ENCODE measurements at regions not wholly inside any gene's neighbourhood (a gene's known extent, or its start where the extent isn't known, plus 50 kb on each side); places are given as distances from the start of the nearest gene placed in this dataset.

GRCh38 chr15:61489571-61489970, 260.5 kb upstream of the RORA start:
- ATAC-seq (ENCODE audit: low FRiP score), result no peak
- no peak for TF ChIP-seq CTCF (IDR thresholded peaks at IDR 0.05)
- no peak for DNase-seq (ENCODE audit: low spot score)

GRCh38 chr15:61483599-61483998, 254.5 kb upstream of the RORA start:
- no peak for ATAC-seq (ENCODE audit: low FRiP score)
- no peak for DNase-seq (ENCODE audit: low spot score)
- no peak for TF ChIP-seq CTCF (IDR thresholded peaks at IDR 0.05)

GRCh38 chr15:61481886-61482285, 252.8 kb upstream of the RORA start:
- ATAC-seq (ENCODE audit: low FRiP score) (no peak), DNase-seq (ENCODE audit: low spot score) (no peak)
- TF ChIP-seq CTCF (IDR thresholded peaks at IDR 0.05), result no peak

- DNase-seq (ENCODE audit: low spot score) (no peak), ATAC-seq (ENCODE audit: low FRiP score) (no peak)
- no peak for TF ChIP-seq CTCF (IDR thresholded peaks at IDR 0.05)
Observed at GRCh38 chr15:61480863-61481262, 251.8 kb upstream of the RORA start.

GRCh38 chr15:61480295-61480694, 251.2 kb upstream of the RORA start:
- no peak for DNase-seq (ENCODE audit: low spot score)
- TF ChIP-seq CTCF (IDR thresholded peaks at IDR 0.05), result no peak
- ATAC-seq (ENCODE audit: low FRiP score), result no peak

- no peak for ATAC-seq (ENCODE audit: low FRiP score)
- DNase-seq (ENCODE audit: low spot score), result no peak
- no peak for TF ChIP-seq CTCF (IDR thresholded peaks at IDR 0.05)
Observed at GRCh38 chr15:61479613-61480012, 250.5 kb upstream of the RORA start.

GRCh38 chr15:61476741-61477140, 247.6 kb upstream of the RORA start:
- no peak for TF ChIP-seq CTCF (IDR thresholded peaks at IDR 0.05)
- DNase-seq (ENCODE audit: low spot score) (no peak), ATAC-seq (ENCODE audit: low FRiP score) (no peak)
